Kidney epithelial cell (primary cell): ENCODE measurements at regions not wholly inside any gene's neighbourhood (a gene's known extent, or its start where the extent isn't known, plus 50 kb on each side); places are given as distances from the start of the nearest gene placed in this dataset.

Source experiments
- DNase-seq: peaks from one replicate; pipeline ENCODE4 v3.0.0-alpha.2; 2010; ENCODE audit warnings: low read depth
- H3K27me3 ChIP-seq: 2 replicates; pipeline ENCODE4 v1.6.0; 2011; ENCODE audit warnings: low read length; ENCODE audit not compliant: control insufficient read depth, insufficient read depth
- H3K36me3 ChIP-seq: 2 replicates; pipeline ENCODE4 v1.5.1; 2011; ENCODE audit warnings: low read length; ENCODE audit not compliant: control insufficient read depth, insufficient read depth
- H3K4me3 ChIP-seq: 2 replicates; pipeline ENCODE4 v1.5.1; 2011; ENCODE audit warnings: low read depth, mild to moderate bottlenecking, control low read depth, low read length
- TF ChIP-seq, protein P1 (sequence below): IDR thresholded peaks from 2 replicates; pipeline ENCODE4 v1.5.1; 2011; ENCODE audit warnings: mild to moderate bottlenecking, moderate library complexity, low read length, control low read depth, inconsistent platforms; ENCODE audit not compliant: insufficient read depth, poor library complexity, severe bottlenecking

GRCh38 chr11:127063241-127063640, 62.7 kb upstream of the KIRREL3 start:
- TF ChIP-seq, protein P1, sequence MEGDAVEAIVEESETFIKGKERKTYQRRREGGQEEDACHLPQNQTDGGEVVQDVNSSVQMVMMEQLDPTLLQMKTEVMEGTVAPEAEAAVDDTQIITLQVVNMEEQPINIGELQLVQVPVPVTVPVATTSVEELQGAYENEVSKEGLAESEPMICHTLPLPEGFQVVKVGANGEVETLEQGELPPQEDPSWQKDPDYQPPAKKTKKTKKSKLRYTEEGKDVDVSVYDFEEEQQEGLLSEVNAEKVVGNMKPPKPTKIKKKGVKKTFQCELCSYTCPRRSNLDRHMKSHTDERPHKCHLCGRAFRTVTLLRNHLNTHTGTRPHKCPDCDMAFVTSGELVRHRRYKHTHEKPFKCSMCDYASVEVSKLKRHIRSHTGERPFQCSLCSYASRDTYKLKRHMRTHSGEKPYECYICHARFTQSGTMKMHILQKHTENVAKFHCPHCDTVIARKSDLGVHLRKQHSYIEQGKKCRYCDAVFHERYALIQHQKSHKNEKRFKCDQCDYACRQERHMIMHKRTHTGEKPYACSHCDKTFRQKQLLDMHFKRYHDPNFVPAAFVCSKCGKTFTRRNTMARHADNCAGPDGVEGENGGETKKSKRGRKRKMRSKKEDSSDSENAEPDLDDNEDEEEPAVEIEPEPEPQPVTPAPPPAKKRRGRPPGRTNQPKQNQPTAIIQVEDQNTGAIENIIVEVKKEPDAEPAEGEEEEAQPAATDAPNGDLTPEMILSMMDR = no peak
- Histone ChIP-seq H3K4me3 (no peak overlapping the region), H3K36me3 (no peaks in the 10 kb centered on the region), H3K27me3 (no peaks in the 10 kb centered on the region)
- no peak for DNase-seq

GRCh38 chr11:127061947-127062346, 61.4 kb upstream of the KIRREL3 start:
- H3K36me3 ChIP-seq = no peaks in the 10 kb centered on the region
- TF ChIP-seq, protein P1 = no peak
- H3K4me3 ChIP-seq = no peak overlapping the region
- no peak for DNase-seq
- H3K27me3 ChIP-seq = no peaks in the 10 kb centered on the region

GRCh38 chr11:127059750-127060149, 59.2 kb upstream of the KIRREL3 start:
- no peaks in the 10 kb centered on the region for H3K36me3 ChIP-seq
- TF ChIP-seq, protein P1 = no peak
- H3K4me3 ChIP-seq = no peak overlapping the region
- no peaks in the 10 kb centered on the region for H3K27me3 ChIP-seq
- no peak for DNase-seq

DNA sequence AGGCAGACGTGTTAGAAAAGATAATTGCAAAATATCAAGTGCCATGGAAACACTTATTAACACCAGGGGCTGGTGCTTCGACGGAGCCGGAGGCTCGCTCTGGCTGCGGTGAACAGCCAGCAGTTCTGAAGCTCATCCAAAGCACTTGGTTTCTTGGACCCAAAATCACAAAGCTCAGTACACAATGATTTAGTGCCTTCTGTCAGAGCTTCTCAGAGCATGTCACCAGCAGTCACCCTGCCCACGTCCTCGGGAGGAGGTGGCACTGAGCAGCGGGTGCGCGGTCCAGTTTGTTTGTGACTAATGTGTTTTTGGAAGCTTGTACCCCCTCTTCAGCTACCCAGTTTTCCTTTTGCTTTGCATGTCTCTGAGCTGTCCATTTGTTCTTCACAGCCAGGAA, 58.7 kb upstream of the KIRREL3 start:
- Histone ChIP-seq H3K27me3 (no peaks in the 10 kb centered on the region), H3K36me3 (no peaks in the 10 kb centered on the region), H3K4me3 (no peak overlapping the region)
- DNase-seq = no peak
- TF ChIP-seq, protein P1 = no peak

DNA sequence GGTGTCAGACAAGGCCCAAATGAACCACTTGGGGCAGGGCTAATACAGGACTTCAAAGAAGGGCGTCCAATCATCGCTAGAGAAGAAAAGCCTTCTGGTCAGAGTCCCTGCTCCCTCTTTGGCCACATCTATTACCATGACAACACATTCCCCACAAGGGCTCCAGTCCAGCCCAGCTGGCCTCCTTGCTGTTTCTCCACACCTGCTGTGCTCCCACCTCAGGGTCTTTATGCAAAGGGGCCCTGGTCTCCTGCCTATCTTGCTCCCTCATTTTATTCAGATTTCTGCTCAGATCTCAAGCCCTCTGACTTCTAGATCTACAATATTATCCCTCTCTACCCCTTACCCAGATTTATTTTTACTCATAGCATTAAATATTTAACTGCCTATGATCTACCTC, 58.0 kb upstream of the KIRREL3 start:
- DNase-seq = no peak
- Histone ChIP-seq H3K4me3 (no peak overlapping the region), H3K27me3 (no peaks in the 10 kb centered on the region), H3K36me3 (no peaks in the 10 kb centered on the region)
- TF ChIP-seq, protein P1 = no peak

DNA sequence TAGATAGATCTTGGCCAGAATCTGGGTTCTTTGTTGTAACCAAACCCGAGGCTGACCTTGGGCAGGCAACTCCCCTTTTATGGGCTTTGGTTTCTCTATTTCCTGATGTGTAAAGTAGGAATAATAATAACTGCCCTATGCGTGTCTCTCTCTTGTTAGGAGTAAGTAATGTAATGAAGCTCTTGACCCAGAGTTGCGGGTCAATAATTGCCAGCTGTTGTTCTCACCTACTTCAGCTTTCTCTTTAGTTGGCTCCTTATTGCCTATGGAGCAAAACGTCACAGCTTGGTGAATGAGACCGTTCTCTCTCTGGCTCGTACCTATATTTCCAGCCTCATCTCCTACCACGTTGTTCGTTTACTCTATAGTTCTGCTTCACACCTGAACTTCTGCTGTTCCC, 56.6 kb upstream of the KIRREL3 start:
- TF ChIP-seq, protein P1 = no peak
- DNase-seq = no peak
- no peaks in the 10 kb centered on the region for H3K27me3 ChIP-seq

More for the DNA sequence above, 56.6 kb upstream of the KIRREL3 start:
- Histone ChIP-seq H3K36me3 (no peaks in the 10 kb centered on the region), H3K4me3 (no peak overlapping the region)
